ENCODE measurements at regions not wholly inside any gene's neighbourhood (a gene's known extent, or its start where the extent isn't known, plus 50 kb on each side); places are given as distances from the start of the nearest gene placed in this dataset.
"Not testable (repeated sequence)": the region's sequence is repeated elsewhere in the genome, so short reads cannot be mapped to it uniquely, and the experiment has no call there.

GRCh38 chr4:53959343-53960120 lies 104.9 kb downstream of the CHIC2 start:
- DNase-seq (ENCODE audit: low spot score) (no peak), FAIRE-seq (no peak)

- DNase-seq (ENCODE audit: low spot score) (no peak), FAIRE-seq (no peak)
Observed at GRCh38 chr4:53956454-53956853, 108.0 kb downstream of the CHIC2 start.

- no peak for DNase-seq (ENCODE audit: low spot score)
- FAIRE-seq = no peak
Observed at GRCh38 chr4:53956053-53956452, 108.4 kb downstream of the CHIC2 start.

- DNase-seq (ENCODE audit: low spot score) (no peak), FAIRE-seq (no peak)
Observed at GRCh38 chr4:53951414-53951813, 113.0 kb downstream of the CHIC2 start.

- FAIRE-seq (peak; percentile 99), DNase-seq (ENCODE audit: low spot score) (peak; percentile 97)
Observed at GRCh38 chr4:53943345-53944085, 120.9 kb downstream of the CHIC2 start.

GRCh38 chr4:53942712-53943111 lies 121.7 kb downstream of the CHIC2 start:
- FAIRE-seq = no peak
- DNase-seq (ENCODE audit: low spot score) = no peak

DNA sequence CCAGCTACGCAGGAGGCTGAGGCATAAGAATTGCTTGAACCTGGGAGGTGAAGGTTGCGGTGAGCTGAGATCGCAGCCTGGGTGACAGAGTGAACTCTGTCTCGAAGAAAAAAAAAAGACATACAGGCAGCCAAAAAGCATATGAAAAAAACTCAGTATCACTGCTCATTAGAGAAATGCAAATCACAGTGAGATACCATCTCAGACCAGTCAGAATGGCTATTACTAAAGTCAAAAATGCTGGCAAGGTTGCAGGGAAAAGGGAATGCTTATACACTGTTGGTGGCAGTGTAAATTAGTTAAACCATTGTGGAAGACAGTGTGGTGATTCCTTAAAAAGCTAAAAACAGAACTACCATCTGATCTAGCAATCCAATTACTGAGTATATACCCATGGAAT lies 123.1 kb downstream of the CHIC2 start:
- FAIRE-seq = no peak
- DNase-seq (ENCODE audit: low spot score) = no peak

GRCh38 chr4:53939892-53940291 lies 124.5 kb downstream of the CHIC2 start:
- DNase-seq (ENCODE audit: low spot score); FAIRE-seq: not testable (repeated sequence)

GRCh38 chr4:53937918-53938317 lies 126.5 kb downstream of the CHIC2 start:
- FAIRE-seq (peak; percentile 90), DNase-seq (ENCODE audit: low spot score) (peak; percentile 93)

DNA sequence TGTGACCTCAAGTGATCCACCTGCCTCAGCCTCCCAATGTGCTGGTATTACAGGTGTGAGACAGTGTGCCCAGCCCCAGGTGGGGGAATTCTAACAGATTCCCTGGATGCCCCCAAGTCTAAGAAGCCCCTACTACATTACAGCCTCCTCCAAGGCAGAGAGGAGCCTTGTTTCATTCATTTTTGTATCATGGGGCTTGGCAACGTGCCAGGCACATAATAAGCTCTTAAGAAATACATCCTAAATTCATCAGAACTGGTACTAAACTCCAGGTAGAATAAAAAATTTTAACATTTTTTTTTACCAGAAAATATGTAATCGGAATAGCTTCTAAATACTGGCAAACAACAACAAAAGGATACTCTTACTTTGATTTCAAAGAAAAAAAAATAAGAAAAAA lies 127.1 kb downstream of the CHIC2 start:
- FAIRE-seq = no peak

DNA sequence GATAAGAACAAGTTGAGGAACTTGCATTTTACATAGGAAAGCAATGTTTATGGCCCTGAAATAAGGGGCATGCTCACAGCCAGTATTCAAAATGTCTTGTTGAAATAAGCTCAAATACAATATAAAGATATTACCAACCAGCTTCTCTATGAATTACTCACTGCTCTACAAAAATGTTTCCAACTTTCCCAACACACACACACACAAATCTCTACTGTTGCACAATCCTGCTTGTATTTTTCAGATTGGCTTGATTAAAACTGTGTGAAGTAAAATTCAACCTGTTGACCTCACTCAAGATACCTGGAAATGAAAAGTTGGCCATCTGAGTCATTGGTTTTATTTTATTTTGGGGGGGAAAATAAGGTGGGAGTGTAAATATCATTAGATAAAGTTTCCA lies 128.6 kb downstream of the CHIC2 start:
- no peak for FAIRE-seq
- no peak for DNase-seq (ENCODE audit: low spot score)

More for the DNA sequence above, 127.1 kb downstream of the CHIC2 start:
- DNase-seq (ENCODE audit: low spot score) = no peak

DNA sequence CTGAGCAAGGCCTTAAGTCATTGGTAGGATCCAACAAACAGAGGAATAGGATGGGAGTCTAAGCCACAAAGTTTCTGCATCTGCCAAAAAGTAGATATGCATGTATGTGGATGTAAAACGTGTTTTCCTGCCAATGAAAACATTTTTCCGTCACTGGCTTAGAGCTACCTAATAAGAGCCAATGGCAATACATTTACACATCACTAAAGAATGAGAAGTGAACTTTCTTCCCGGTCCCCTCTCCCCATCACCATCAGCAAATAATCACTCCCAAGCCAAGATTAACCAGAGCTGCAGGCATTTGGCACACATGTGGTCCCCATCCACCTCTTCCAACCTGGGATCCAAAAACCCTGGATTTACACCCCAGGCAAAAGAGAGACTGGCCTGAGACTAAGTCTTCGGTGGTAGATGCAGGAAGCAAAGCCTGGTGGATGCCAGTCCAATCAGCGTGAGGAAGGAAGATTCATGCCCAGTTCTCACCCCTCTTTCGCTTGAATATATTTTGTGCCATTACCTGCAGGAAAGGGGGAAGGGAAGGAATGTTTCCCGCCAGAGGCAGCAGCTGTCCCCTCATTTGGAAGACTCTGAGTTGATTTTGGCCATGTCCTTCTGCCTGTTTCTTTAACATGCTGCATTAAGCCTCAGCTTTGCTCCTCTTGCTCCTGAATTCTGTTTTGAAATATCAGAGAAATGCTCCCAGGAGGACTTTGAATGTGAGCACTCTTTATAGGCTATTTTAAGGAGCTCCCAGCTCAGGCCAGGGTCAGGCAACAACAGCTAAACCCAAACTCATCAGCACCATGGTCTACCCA lies 131.4 kb downstream of the CHIC2 start:
- no peak for FAIRE-seq
- DNase-seq (ENCODE audit: low spot score) = no peak

GRCh38 chr4:53931461-53931961 lies 132.9 kb downstream of the CHIC2 start:
- no peak for FAIRE-seq

DNA sequence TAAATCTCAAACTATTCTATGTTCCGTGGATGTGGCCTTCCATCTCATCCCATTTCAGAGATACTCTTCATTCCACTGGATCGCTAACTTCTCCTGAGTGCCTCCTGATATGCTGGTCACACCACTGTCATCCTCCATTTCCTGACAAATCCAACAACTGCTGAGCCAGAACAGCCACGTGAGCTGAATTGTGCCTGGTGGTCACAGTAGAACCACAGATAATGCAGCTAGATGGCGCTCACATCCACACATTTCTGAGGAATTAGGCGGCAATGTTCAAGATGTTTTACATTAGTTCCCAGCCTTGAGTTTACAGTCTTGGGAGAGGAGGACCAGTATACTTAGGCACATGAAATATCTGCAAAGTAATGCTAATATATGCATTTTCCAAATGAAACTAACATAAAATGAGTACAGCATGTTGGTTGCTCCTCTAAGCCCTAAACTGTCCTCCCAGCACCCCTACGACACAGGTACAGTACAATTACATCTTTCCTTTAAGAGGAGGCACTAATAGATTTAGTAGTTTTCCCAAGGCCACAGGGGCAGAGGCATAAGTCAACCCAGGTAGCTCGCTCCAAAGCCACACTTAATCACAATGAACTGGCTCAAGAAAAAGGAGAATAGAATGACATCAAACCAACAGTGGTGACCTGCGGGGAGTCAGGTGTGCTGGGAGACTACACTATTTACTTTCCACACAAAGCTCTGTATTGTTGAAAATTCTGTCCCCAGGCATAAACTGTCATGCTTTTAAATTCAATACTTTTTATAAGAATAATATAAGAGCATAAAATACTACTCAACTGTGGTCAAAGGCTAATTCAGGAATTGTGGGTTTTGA lies 134.2 kb downstream of the CHIC2 start:
- peak; percentile 91 for FAIRE-seq
- DNase-seq (ENCODE audit: low spot score) = peak; percentile 82

More at GRCh38 chr4:53931461-53931961, 132.9 kb downstream of the CHIC2 start:
- no peak for DNase-seq (ENCODE audit: low spot score)

DNA sequence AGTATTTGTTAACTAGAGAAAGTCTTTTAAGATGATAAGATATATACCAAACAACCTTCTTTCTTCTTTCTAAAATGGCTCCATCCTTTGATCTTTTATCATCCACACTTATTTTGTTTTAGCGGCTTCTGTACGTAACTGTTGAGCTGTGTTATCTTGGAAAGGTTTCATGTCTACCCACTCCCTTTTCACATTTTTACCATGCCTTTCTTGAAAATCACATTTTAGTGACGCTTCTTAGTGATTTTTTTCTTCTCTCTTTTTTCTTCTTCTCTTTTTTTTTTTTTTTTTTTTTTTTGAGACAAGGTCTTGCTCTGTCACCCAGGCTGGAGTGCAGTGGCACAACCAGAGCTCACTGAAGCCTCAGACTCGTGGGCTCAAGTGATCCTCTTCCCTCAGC lies 135.1 kb downstream of the CHIC2 start:
- FAIRE-seq = no peak
- DNase-seq (ENCODE audit: low spot score) = no peak

DNA sequence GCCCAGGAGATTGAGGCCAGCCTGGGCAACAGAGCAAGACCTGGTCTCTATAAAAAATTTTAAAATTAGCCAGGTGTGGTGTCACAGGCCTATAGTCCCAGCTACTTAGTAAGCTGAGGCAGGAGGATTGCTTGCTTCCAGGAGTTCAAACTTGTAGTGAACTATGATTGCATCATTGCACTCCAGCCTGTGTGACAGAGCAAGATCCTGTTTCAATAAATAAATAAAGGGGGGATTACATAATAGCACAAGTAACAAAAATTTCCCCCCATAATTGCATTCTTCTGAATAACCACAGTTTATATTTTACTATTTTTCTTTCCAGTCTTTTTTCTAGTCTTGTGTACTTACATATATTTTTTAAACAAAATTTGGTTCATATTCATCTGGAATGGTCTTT lies 135.6 kb downstream of the CHIC2 start:
- DNase-seq (ENCODE audit: low spot score) (no peak), FAIRE-seq (no peak)

- DNase-seq (ENCODE audit: low spot score) (no peak), FAIRE-seq (no peak)
Observed at GRCh38 chr4:53925050-53925605, 139.3 kb downstream of the CHIC2 start.

GRCh38 chr4:53924333-53925049 lies 139.9 kb downstream of the CHIC2 start:
- no peak for DNase-seq (ENCODE audit: low spot score)
- no peak for FAIRE-seq

DNA sequence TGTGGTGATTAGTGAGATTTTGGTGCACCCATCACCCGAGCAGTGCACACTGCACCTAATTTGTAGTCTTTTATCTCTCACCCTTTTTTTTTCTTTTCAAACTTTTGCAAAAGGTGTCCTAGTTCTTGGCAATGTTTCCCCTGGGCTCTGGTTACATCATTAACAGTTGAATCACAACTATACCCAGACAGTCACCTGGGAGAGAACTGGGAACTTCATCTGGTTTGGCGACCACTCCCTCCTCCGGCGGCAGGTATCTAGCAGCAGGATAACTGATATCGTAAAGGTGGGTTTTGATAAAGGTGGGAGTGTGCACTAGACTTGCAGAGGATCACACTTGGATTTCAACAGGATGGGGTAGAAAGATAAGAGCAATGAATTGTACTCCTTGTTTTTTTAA lies 140.5 kb downstream of the CHIC2 start:
- no peak for DNase-seq (ENCODE audit: low spot score)
- no peak for FAIRE-seq

- DNase-seq (ENCODE audit: low spot score) (no peak), FAIRE-seq (no peak)
Observed at GRCh38 chr4:53921856-53922255, 142.5 kb downstream of the CHIC2 start.
